SK-N-SH (cell line): ENCODE measurements at regions not wholly inside any gene's neighbourhood (a gene's known extent, or its start where the extent isn't known, plus 50 kb on each side); places are given as distances from the start of the nearest gene placed in this dataset.

ENCODE experiments used
- CTCF ChIA-PET: fragments of 300-600, 350-600 bp; formaldehyde crosslinking; extraction: SDS; loops from one replicate; lab custom pipeline; 2021; lab: Yijun Ruan, JAX
- POLR2A ChIA-PET: fragments of 350-600 bp; sonication (Branson Sonifier 250); formaldehyde crosslinking; extraction: SDS; loops from one replicate; lab custom pipeline; 2020; ENCODE audit warnings: antibody characterized with exemption, inconsistent platforms; lab: Yijun Ruan, JAX
- DNase-seq: peaks from one replicate; pipeline ENCODE4 v3.0.0; 2012
- H2AFZ ChIP-seq: fragments of 200-600 bp; sonication (generic); 2 replicates; pipeline ENCODE4 v1.8.1; 2016; ENCODE audit warnings: antibody characterized with exemption, mild to moderate bottlenecking, low read depth
- H3F3A ChIP-seq: fragments of 200-600 bp; sonication (generic); replicated peaks from 2 replicates; pipeline ENCODE3; 2016; ENCODE audit warnings: antibody characterized with exemption, mild to moderate bottlenecking; ENCODE audit not compliant: insufficient read depth
- H3K27ac ChIP-seq, 2 experiments: fragments of 200-500 bp in 1 of 2; fragments of 200-600 bp in 1 of 2; sonication (Bioruptor generic) in 1 of 2; sonication (generic), shearing (Covaris generic) in 1 of 2; 2 replicates each; pipeline versions ENCODE4 v1.5.1 to v1.6.1; 2014 to 2016; ENCODE audit warnings: low read depth in 2 of 2, inconsistent platforms in 1 of 2, low read length in 1 of 2, mild to moderate bottlenecking in 1 of 2, mixed read lengths in 1 of 2
- H3K27me3 ChIP-seq: fragments of 200-600 bp; sonication (generic), shearing (Covaris generic); 2 replicates; pipeline ENCODE4 v1.6.1; 2016; ENCODE audit warnings: mixed run types; ENCODE audit not compliant: insufficient read depth
- H3K36me3 ChIP-seq, 2 experiments: fragments of 200-500 bp in 1 of 2; fragments of 200-600 bp in 1 of 2; sonication (Bioruptor generic) in 1 of 2; sonication (generic) in 1 of 2; replicated peaks in 1 of 2; 2 replicates each; pipeline versions ENCODE3 to v1.5.1; 2014 to 2016; ENCODE audit warnings: low read length in 1 of 2, mild to moderate bottlenecking in 1 of 2; ENCODE audit not compliant: insufficient read depth in 2 of 2, control insufficient read depth in 1 of 2
- H3K4me1 ChIP-seq, 2 experiments: fragments of 200-500 bp in 1 of 2; fragments of 200-600 bp in 1 of 2; sonication (Bioruptor generic) in 1 of 2; sonication (generic), shearing (Covaris generic) in 1 of 2; 2 replicates each; pipeline versions ENCODE4 v1.5.1 to v1.6.1; 2014 to 2016; ENCODE audit warnings: low read depth in 1 of 2, low read length in 1 of 2, mixed run types in 1 of 2; ENCODE audit not compliant: insufficient read depth in 2 of 2, control insufficient read depth in 1 of 2
- H3K4me2 ChIP-seq: fragments of 200-600 bp; sonication (generic), shearing (Covaris generic); 2 replicates; pipeline ENCODE4 v1.6.1; 2017; ENCODE audit warnings: mixed run types
- H3K4me3 ChIP-seq, 2 experiments: fragments of 200-500 bp in 1 of 2; fragments of 200-600 bp in 1 of 2; sonication (Bioruptor generic) in 1 of 2; sonication (generic), shearing (Covaris generic) in 1 of 2; 2 replicates each; pipeline versions ENCODE4 v1.5.1 to v1.8.1; 2014 to 2016; ENCODE audit warnings: low read depth in 2 of 2, inconsistent platforms in 1 of 2, low read length in 1 of 2, mild to moderate bottlenecking in 1 of 2, mixed read lengths in 1 of 2, moderate library complexity in 1 of 2
- H3K79me2 ChIP-seq: fragments of 200-600 bp; sonication (generic); 2 replicates; pipeline ENCODE4 v1.8.1; 2017; ENCODE audit warnings: mild to moderate bottlenecking; ENCODE audit not compliant: insufficient read depth
- H3K9ac ChIP-seq: fragments of 200-600 bp; sonication (generic); 2 replicates; pipeline ENCODE4 v1.6.1; 2017; ENCODE audit warnings: mixed run types
- H3K9me2 ChIP-seq: fragments of 200-600 bp; sonication (generic); 2 replicates; pipeline ENCODE4 v1.6.1; 2017; ENCODE audit warnings: mixed run types
- H3K9me3 ChIP-seq: fragments of 200-600 bp; sonication (generic); 2 replicates; pipeline ENCODE4 v1.6.1; 2017; ENCODE audit warnings: mixed run types, mild to moderate bottlenecking, moderate library complexity
- H4K20me1 ChIP-seq: fragments of 200-600 bp; sonication (generic); 2 replicates; pipeline ENCODE4 v1.6.1; 2017; ENCODE audit warnings: mild to moderate bottlenecking, mixed run types; ENCODE audit not compliant: insufficient read depth
- CHD2 ChIP-seq: fragments of 150-350 bp; IDR thresholded peaks from 2 replicates; pipeline ENCODE4 v1.6.1; 2018; ENCODE audit warnings: low read length; ENCODE audit not compliant: partially characterized antibody
- CTCF ChIP-seq: fragments of 200-600 bp; sonication (generic); IDR thresholded peaks from 2 replicates; pipeline ENCODE4 v1.6.1; 2017; ENCODE audit warnings: antibody characterized with exemption, mild to moderate bottlenecking, moderate library complexity
- FOSL2 ChIP-seq: IDR thresholded peaks from 2 replicates; pipeline ENCODE4 v1.4.0; 2012; ENCODE audit warnings: low read depth, mild to moderate bottlenecking, moderate library complexity, borderline replicate concordance
- GABPA ChIP-seq: IDR thresholded peaks from 2 replicates; pipeline ENCODE4 v1.4.0; 2012; ENCODE audit warnings: low read depth, mild to moderate bottlenecking
- GATA2 ChIP-seq: sonication (generic); formaldehyde crosslinking; IDR thresholded peaks from 2 replicates; pipeline ENCODE4 v1.5.0; 2020; ENCODE audit warnings: mild to moderate bottlenecking, missing genetic modification reagents
- NFIC ChIP-seq: IDR thresholded peaks from 2 replicates; pipeline ENCODE4 v1.4.0; 2012; ENCODE audit warnings: borderline replicate concordance
- RFX5 ChIP-seq: IDR thresholded peaks from 2 replicates; pipeline ENCODE4 v1.6.1; 2012; ENCODE audit warnings: mild to moderate bottlenecking, improper control_type of control experiment, low read length
- SIN3A ChIP-seq: IDR thresholded peaks from 2 replicates; pipeline ENCODE4 v1.6.1; 2012; ENCODE audit warnings: low read depth, mild to moderate bottlenecking, low read length, moderate library complexity, borderline replicate concordance
- TCF12 ChIP-seq: IDR thresholded peaks from 2 replicates; pipeline ENCODE4 v1.4.0; 2012
- USF1 ChIP-seq: IDR thresholded peaks from 2 replicates; pipeline ENCODE4 v1.4.0; 2012; ENCODE audit warnings: low read depth, borderline replicate concordance
- USF2 ChIP-seq: fragments of 150-350 bp; IDR thresholded peaks from 2 replicates; pipeline ENCODE4 v1.6.1; 2017; ENCODE audit warnings: antibody characterized with exemption, low read length, low read depth, borderline replicate concordance
- WGBS: methylation state at CpG from one replicate; pipeline ENCODE4 v1.1.6; 2017; ENCODE audit warnings: low lambda C conversion rate; 5-methylcytosine and 5-hydroxymethylcytosine counted together

- Histone ChIP-seq H3F3A (peaks cover 17% of the 10 kb centered on the region), H3K9ac (no peak overlapping the region), H3K9me3 (no peaks in the 10 kb centered on the region), H4K20me1 (no peaks in the 10 kb centered on the region), H3K36me3 (no peaks in the 10 kb centered on the region), H2AFZ (no peak overlapping the region), H3K27ac (no peak overlapping the region), H3K27me3 (no peaks in the 10 kb centered on the region), H3K9me2 (no peaks in the 10 kb centered on the region), H3K4me1 (peaks cover 0 to 30% of the 10 kb centered on the region in 2 experiments; a peak in 2 of 4 replicates), H3K79me2 (no peaks in the 10 kb centered on the region), H3K4me3 (no peak overlapping the region), H3K4me2 (no peak overlapping the region)
- no peak for DNase-seq
- ChIA-PET POLR2A (no interaction called here), CTCF (interaction anchor here (1.6 kb wide), 1 partner anchor 14 kb away, joined by 3 read pairs; no protein-coding TSS in a partner anchor)
- TF ChIP-seq FOSL2 (no peak), CTCF (0 out of 2 replicates have a peak, but pooled peaks have one; percentile 14)
Observed at GRCh38 chr2:19137433-19137832, 221.0 kb downstream of the OSR1 start.

GRCh38 chr2:19132967-19133366 lies 225.5 kb downstream of the OSR1 start:
- Histone ChIP-seq H3F3A (peaks cover 9% of the 10 kb centered on the region), H3K4me1 (peaks cover 0 to 17% of the 10 kb centered on the region in 2 experiments; a peak in 1 of 4 replicates), H4K20me1 (no peaks in the 10 kb centered on the region), H2AFZ (no peak overlapping the region), H3K36me3 (no peaks in the 10 kb centered on the region), H3K79me2 (no peaks in the 10 kb centered on the region), H3K9me2 (no peaks in the 10 kb centered on the region), H3K9ac (no peak overlapping the region), H3K4me2 (no peak overlapping the region)
- CTCF ChIA-PET = interaction anchor here (1.2 kb wide), 1 partner anchor 27 kb away, joined by 3 read pairs; no protein-coding TSS in a partner anchor
- DNase-seq = no peak
- POLR2A ChIA-PET = no interaction called here
- WGBS = 89% methylated on average over 2 of the region's 2 CpGs
- no peak for TF ChIP-seq SIN3A
- no peak for TF ChIP-seq RFX5
- no peak for TF ChIP-seq CTCF
- no peak for TF ChIP-seq USF2
- no peak for TF ChIP-seq NFIC
- TF ChIP-seq CHD2 = no peak
- no peak for TF ChIP-seq USF1
- no peak for TF ChIP-seq GATA2 (CRISPR knock-in tag)
- TF ChIP-seq GABPA = no peak
- no peak for TF ChIP-seq TCF12
- TF ChIP-seq, all 33 proteins: peak for 0
- H3K9me3 ChIP-seq = no peaks in the 10 kb centered on the region
- no peak overlapping the region for H3K4me3 ChIP-seq
- no peaks in the 10 kb centered on the region for H3K27me3 ChIP-seq
- no peak overlapping the region for H3K27ac ChIP-seq
